Tibial artery (tissue), 4 donors: ENCODE measurements at regions not wholly inside any gene's neighbourhood (a gene's known extent, or its start where the extent isn't known, plus 50 kb on each side); places are given as distances from the start of the nearest gene placed in this dataset.

Experiments used
- DNase-seq, 2 donors: peaks; one replicate each; pipeline ENCODE4 v3.0.0-alpha.2; 2019
- H3K27ac ChIP-seq, 2 donors: fragments of 200-600 bp; sonication (generic) in 1 of 2; 1 replicate in 1 of 2; 2 replicates in 1 of 2; pipeline ENCODE4 v1.5.1; 2018 to 2019; ENCODE audit warnings: mild to moderate bottlenecking in 1 of 2
- H3K27me3 ChIP-seq, 2 donors: fragments of 200-600 bp; sonication (generic) in 1 of 2; one replicate each; pipeline versions ENCODE4 v1.5.1 to v1.6.0; 2016 to 2019
- H3K36me3 ChIP-seq, 3 donors: fragments of 200-600 bp; sonication (generic) in 2 of 3; one replicate each; pipeline ENCODE4 v1.5.1; 2016 to 2019; ENCODE audit warnings: mild to moderate bottlenecking in 2 of 3
- H3K4me1 ChIP-seq, 4 donors: fragments of 200-600 bp; sonication (generic) in 2 of 4; 1 replicate in 3 of 4; 2 replicates in 1 of 4; pipeline ENCODE4 v1.5.1; 2016 to 2019
- H3K4me3 ChIP-seq, 2 donors: fragments of 200-600 bp; sonication (generic) in 1 of 2; 1 replicate in 1 of 2; 2 replicates in 1 of 2; pipeline ENCODE4 v1.5.1; 2018 to 2019; ENCODE audit warnings: mild to moderate bottlenecking in 2 of 2
- H3K9me3 ChIP-seq, 3 donors: fragments of 200-600 bp; sonication (generic) in 1 of 3; one replicate each; pipeline ENCODE4 v1.5.1; 2016 to 2019
- intact Hi-C: fragments of 100-400 bp; cut with DNase I; formaldehyde crosslinking; loops from one replicate; pipeline ENCODE4 v1.15.0; 2023; ENCODE audit warnings: low total_unique reads
- TF ChIP-seq, protein P1 (sequence below), 2 experiments: fragments of 200-600 bp in 1 of 2; fragments of 450-650 bp in 1 of 2; IDR thresholded peaks; one replicate each; pipeline ENCODE4 v1.5.1; 2017 to 2019; ENCODE audit warnings: antibody characterized with exemption in 2 of 2, mild to moderate bottlenecking in 1 of 2, moderate library complexity in 1 of 2

DNA sequence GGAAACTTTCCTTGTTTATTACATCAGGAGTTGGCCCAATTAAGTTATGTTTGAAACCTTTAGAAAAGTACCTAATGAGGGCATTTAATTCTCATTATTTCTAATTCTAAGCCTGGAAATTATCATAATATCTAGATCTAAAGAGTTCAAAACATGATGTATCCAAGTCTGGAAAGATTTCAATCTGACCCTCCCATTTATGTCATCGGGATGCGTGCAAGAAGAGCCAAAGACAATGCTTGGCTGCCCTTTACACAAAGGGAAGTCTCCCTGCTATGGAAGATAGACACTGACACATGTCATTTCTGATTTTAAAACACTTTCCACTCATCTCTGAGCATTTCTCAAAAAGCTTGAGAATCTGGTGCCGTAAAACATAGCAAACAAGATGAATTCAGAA lies 222.4 kb downstream of the ANTXR2 start:
- Histone ChIP-seq H3K4me1 (no peaks in the 10 kb centered on the region), H3K36me3 (no peaks in the 10 kb centered on the region), H3K27ac (no peak overlapping the region), H3K9me3 (no peaks in the 10 kb centered on the region), H3K27me3 (no peaks in the 10 kb centered on the region), H3K4me3 (no peak overlapping the region)
- TF ChIP-seq, protein P1, sequence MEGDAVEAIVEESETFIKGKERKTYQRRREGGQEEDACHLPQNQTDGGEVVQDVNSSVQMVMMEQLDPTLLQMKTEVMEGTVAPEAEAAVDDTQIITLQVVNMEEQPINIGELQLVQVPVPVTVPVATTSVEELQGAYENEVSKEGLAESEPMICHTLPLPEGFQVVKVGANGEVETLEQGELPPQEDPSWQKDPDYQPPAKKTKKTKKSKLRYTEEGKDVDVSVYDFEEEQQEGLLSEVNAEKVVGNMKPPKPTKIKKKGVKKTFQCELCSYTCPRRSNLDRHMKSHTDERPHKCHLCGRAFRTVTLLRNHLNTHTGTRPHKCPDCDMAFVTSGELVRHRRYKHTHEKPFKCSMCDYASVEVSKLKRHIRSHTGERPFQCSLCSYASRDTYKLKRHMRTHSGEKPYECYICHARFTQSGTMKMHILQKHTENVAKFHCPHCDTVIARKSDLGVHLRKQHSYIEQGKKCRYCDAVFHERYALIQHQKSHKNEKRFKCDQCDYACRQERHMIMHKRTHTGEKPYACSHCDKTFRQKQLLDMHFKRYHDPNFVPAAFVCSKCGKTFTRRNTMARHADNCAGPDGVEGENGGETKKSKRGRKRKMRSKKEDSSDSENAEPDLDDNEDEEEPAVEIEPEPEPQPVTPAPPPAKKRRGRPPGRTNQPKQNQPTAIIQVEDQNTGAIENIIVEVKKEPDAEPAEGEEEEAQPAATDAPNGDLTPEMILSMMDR (IDR thresholded peaks at IDR 0.05): no peak
- DNase-seq: no peak
- intact Hi-C loops: no loop called here

DNA sequence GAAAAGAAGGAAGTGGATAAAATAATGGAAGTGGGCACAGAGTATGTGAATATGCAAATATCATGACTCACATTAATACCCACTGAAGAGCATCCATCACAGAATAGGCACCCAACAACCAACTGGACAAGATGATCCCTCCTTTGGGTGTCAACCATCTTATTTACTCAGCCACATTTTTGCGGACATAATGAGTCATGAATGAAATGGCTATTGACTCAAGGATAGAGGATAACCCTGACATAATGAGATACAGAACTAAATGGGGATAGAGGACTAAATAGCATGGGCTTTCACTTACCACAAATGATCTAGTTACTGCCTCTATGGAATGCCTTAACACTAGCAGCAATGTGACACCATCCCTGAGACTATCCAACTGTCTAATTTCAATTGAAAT lies 224.7 kb downstream of the ANTXR2 start:
- Histone ChIP-seq H3K36me3 (no peaks in the 10 kb centered on the region), H3K27me3 (no peaks in the 10 kb centered on the region), H3K4me3 (no peak overlapping the region), H3K4me1 (no peaks in the 10 kb centered on the region), H3K27ac (no peak overlapping the region), H3K9me3 (peaks cover 0 to 8% (median 0%) of the 10 kb centered on the region in 3 donors)
- intact Hi-C loops: loop anchor here (2.0 kb wide), 1 partner anchor 50 kb away; no protein-coding TSS in a partner anchor
- no peak for DNase-seq
- TF ChIP-seq, protein P1 (IDR thresholded peaks at IDR 0.05): no peak

DNA sequence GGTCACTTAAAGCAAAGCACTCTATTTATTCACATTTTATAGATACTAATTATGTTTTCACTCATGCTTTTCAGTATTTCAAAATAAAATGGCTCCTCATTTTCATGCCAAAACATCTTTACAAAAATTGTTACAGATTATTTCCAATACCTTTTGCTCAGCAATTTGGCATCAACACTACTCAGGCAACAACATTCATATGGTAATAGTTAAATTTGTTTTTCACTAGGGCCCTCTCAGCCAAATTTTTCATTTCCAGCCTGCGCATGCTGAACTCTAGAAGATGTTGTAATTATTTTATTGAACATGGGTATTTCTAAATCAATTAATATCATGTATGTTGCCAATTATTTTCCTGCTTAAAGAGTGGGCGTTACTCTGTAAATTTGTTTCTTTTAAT lies 225.6 kb downstream of the ANTXR2 start:
- TF ChIP-seq, protein P1 (IDR thresholded peaks at IDR 0.05): no peak
- H3K4me3 ChIP-seq: no peak overlapping the region
- H3K27ac ChIP-seq: no peak overlapping the region
- H3K4me1 ChIP-seq: no peaks in the 10 kb centered on the region
- no peaks in the 10 kb centered on the region for H3K27me3 ChIP-seq
- no peaks in the 10 kb centered on the region for H3K36me3 ChIP-seq
- no peak for DNase-seq
- intact Hi-C loops: no loop called here
- peaks cover 0 to 15% (median 0%) of the 10 kb centered on the region in 3 donors for H3K9me3 ChIP-seq

DNA sequence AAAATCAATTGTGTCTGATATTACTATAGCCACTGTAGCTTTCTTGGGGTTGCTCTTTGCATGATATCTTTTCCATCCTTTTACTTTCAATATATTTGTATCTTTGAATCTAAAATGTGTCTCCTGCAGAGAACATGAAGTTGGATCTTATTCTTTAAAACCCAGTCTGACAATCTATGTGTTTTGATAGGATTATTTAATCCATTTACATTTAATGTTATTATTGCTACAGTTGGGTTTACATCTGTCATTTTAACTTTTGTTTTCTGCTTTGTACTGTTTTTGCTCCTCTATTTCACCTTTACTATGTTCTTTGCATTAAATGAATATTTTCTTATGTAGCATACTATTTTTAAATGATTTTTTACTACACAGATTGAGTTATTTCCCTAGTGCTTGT lies 230.9 kb downstream of the ANTXR2 start:
- TF ChIP-seq, protein P1 (IDR thresholded peaks at IDR 0.05): no peak
- Histone ChIP-seq H3K9me3 (peaks cover 0 to 26% (median 0%) of the 10 kb centered on the region in 3 donors), H3K36me3 (no peaks in the 10 kb centered on the region), H3K4me3 (no peak overlapping the region), H3K27me3 (no peaks in the 10 kb centered on the region), H3K4me1 (no peaks in the 10 kb centered on the region), H3K27ac (no peak overlapping the region)
- intact Hi-C loops: no loop called here
- DNase-seq: no peak

DNA sequence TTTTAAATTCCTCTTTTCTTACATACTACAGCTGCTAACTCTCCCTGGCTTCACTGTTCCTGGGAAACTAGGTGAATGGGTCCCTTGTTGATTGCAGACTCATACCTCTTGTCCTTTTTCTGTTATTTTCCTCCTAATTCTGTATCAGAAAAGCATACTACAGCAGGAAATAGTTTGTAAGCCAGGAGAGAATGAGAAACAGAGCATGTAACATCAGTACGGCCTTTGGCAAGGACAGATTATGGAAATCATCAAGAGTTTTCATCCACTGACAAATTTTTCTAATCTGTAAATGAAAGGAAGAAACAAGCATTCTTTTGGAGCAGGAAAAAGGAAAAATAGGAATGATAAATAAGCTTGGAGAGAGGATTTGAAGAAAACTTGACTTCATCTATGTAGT lies 239.2 kb downstream of the ANTXR2 start:
- intact Hi-C loops: no loop called here
- no peaks in the 10 kb centered on the region for H3K9me3 ChIP-seq
- peaks cover 0 to 17% (median 0%) of the 10 kb centered on the region in 4 donors for H3K4me1 ChIP-seq
- no peak overlapping the region for H3K4me3 ChIP-seq
- DNase-seq: no peak
- TF ChIP-seq, protein P1 (IDR thresholded peaks at IDR 0.05): no peak
- no peaks in the 10 kb centered on the region for H3K27me3 ChIP-seq
- H3K36me3 ChIP-seq: no peaks in the 10 kb centered on the region
- H3K27ac ChIP-seq: no peak overlapping the region
